ENCODE measurements at regions not wholly inside any gene's neighbourhood (a gene's known extent, or its start where the extent isn't known, plus 50 kb on each side); places are given as distances from the start of the nearest gene placed in this dataset.

- H3K4me3 ChIP-seq, result no peak overlapping the region
- no peaks in the 10 kb centered on the region for H3K27me3 ChIP-seq (ENCODE audit: insufficient read depth, low read depth)
- BruUV-seq (replicated peaks), result no TSS peak
- intact Hi-C loops (cut with micrococcal nuclease; ENCODE audit: unreplicated experiment), result no loop called here
- POLR2A ChIA-PET (ENCODE audit: unreplicated experiment), result no interaction called here
- DNase-seq, result no peak
- H3K79me2 ChIP-seq (ENCODE audit: low read depth), result no peaks in the 10 kb centered on the region
- CTCF ChIA-PET, result no interaction called here
- no peaks in the 10 kb centered on the region for H4K20me1 ChIP-seq (ENCODE audit: insufficient read depth)
- H3K9me3 ChIP-seq (ENCODE audit: insufficient read depth, low read depth), result no peaks in the 10 kb centered on the region
- TF ChIP-seq, protein P1, sequence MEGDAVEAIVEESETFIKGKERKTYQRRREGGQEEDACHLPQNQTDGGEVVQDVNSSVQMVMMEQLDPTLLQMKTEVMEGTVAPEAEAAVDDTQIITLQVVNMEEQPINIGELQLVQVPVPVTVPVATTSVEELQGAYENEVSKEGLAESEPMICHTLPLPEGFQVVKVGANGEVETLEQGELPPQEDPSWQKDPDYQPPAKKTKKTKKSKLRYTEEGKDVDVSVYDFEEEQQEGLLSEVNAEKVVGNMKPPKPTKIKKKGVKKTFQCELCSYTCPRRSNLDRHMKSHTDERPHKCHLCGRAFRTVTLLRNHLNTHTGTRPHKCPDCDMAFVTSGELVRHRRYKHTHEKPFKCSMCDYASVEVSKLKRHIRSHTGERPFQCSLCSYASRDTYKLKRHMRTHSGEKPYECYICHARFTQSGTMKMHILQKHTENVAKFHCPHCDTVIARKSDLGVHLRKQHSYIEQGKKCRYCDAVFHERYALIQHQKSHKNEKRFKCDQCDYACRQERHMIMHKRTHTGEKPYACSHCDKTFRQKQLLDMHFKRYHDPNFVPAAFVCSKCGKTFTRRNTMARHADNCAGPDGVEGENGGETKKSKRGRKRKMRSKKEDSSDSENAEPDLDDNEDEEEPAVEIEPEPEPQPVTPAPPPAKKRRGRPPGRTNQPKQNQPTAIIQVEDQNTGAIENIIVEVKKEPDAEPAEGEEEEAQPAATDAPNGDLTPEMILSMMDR (conservative IDR thresholded peaks at IDR 0.05), result no peak
- TF ChIP-seq EZH2 (IDR thresholded peaks at IDR 0.05; ENCODE audit: low read depth), result no peak
- H3K9me2 ChIP-seq (ENCODE audit: insufficient read depth), result no peaks in the 10 kb centered on the region
- H3K27ac ChIP-seq, result no peak overlapping the region
- H3K4me2 ChIP-seq, result no peak overlapping the region
- no peaks in the 10 kb centered on the region for H3K4me1 ChIP-seq (replicated peaks; ENCODE audit: insufficient read depth)
- H3F3A ChIP-seq (ENCODE audit: insufficient read depth, low read depth), result no peaks in the 10 kb centered on the region
- no peaks in the 10 kb centered on the region for H3K36me3 ChIP-seq (ENCODE audit: low read depth)
- H2AFZ ChIP-seq, result no peak overlapping the region; the same call in 1 of the 2 replicates
Measured at GRCh38 chr2:193561054-193561453, 1366.3 kb upstream of the TMEFF2 start.

- no peak overlapping the region for H3K4me3 ChIP-seq
- H3K4me2 ChIP-seq, result no peak overlapping the region
- H3K9me3 ChIP-seq (ENCODE audit: insufficient read depth, low read depth), result no peaks in the 10 kb centered on the region
- H4K20me1 ChIP-seq (ENCODE audit: insufficient read depth), result no peaks in the 10 kb centered on the region
- BruUV-seq (replicated peaks), result no TSS peak
- ChIA-PET CTCF (no interaction called here), POLR2A (ENCODE audit: unreplicated experiment) (no interaction called here)
- H3K4me1 ChIP-seq (replicated peaks; ENCODE audit: insufficient read depth), result no peaks in the 10 kb centered on the region
- DNase-seq, result no peak
- H3K36me3 ChIP-seq (ENCODE audit: low read depth), result no peaks in the 10 kb centered on the region
- no peak for TF ChIP-seq EZH2 (IDR thresholded peaks at IDR 0.05; ENCODE audit: low read depth)
- TF ChIP-seq, protein P1 (conservative IDR thresholded peaks at IDR 0.05), result no peak
- no peaks in the 10 kb centered on the region for H3K27me3 ChIP-seq (ENCODE audit: insufficient read depth, low read depth)
- no peak overlapping the region for H2AFZ ChIP-seq
- no peaks in the 10 kb centered on the region for H3K79me2 ChIP-seq (ENCODE audit: low read depth)
- no peak overlapping the region for H3K27ac ChIP-seq
- intact Hi-C loops (cut with micrococcal nuclease; ENCODE audit: unreplicated experiment), result no loop called here
- H3K9me2 ChIP-seq (ENCODE audit: insufficient read depth), result no peaks in the 10 kb centered on the region
- no peaks in the 10 kb centered on the region for H3F3A ChIP-seq (ENCODE audit: insufficient read depth, low read depth)
Measured at GRCh38 chr2:193556766-193557470, 1362.2 kb upstream of the TMEFF2 start.

DNA sequence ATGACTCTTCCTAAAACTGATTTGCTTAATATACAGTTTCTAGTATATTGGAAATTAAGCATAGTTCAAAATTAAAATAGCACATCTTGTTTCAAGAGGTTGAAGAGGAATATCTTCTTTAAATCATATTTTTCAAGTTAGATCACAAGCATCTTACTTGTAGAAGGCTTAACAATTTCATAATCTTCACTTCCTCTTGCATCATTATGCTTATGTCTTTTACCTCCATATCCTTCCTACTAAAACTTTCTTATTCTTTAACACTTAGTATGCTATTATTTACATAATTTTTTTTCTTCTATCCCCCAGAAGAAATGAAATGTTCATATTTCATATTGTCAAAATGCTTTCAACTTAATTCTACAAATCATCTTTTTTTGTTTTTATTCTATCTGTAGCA lies 1354.9 kb upstream of the TMEFF2 start:
- H2AFZ ChIP-seq, result no peak overlapping the region
- no TSS peak for BruUV-seq (replicated peaks)
- POLR2A ChIA-PET (ENCODE audit: unreplicated experiment), result no interaction called here
- no peaks in the 10 kb centered on the region for H3K9me3 ChIP-seq (ENCODE audit: insufficient read depth, low read depth)
- H3K79me2 ChIP-seq (ENCODE audit: low read depth), result no peaks in the 10 kb centered on the region
- no peaks in the 10 kb centered on the region for H3K9me2 ChIP-seq (ENCODE audit: insufficient read depth)
- H3K4me2 ChIP-seq, result no peak overlapping the region
- H3K27me3 ChIP-seq (ENCODE audit: insufficient read depth, low read depth), result no peaks in the 10 kb centered on the region
- intact Hi-C loops (cut with micrococcal nuclease; ENCODE audit: unreplicated experiment), result no loop called here
- H3K4me3 ChIP-seq, result no peak overlapping the region
- H3K4me1 ChIP-seq (replicated peaks; ENCODE audit: insufficient read depth), result no peaks in the 10 kb centered on the region
- CTCF ChIA-PET, result no interaction called here
- no peaks in the 10 kb centered on the region for H4K20me1 ChIP-seq (ENCODE audit: insufficient read depth)
- no peaks in the 10 kb centered on the region for H3K36me3 ChIP-seq (ENCODE audit: low read depth)
- no peak for TF ChIP-seq EZH2 (IDR thresholded peaks at IDR 0.05; ENCODE audit: low read depth)
- TF ChIP-seq, protein P1 (conservative IDR thresholded peaks at IDR 0.05), result no peak
- no peaks in the 10 kb centered on the region for H3F3A ChIP-seq (ENCODE audit: insufficient read depth, low read depth)
- no peak for DNase-seq
- no peak overlapping the region for H3K27ac ChIP-seq

All from PC-9 (cell line).